Type B pancreatic cell (in vitro differentiated cells): ENCODE measurements at regions not wholly inside any gene's neighbourhood (a gene's known extent, or its start where the extent isn't known, plus 50 kb on each side); places are given as distances from the start of the nearest gene placed in this dataset.

Experiments used
- DNase-seq: peaks from one replicate; pipeline ENCODE4 v3.0.0; 2021; ENCODE audit warnings: mixed read lengths; ENCODE audit not compliant: unreplicated experiment; ENCODE audit errors: extremely low spot score
- H3K27ac Mint-ChIP-seq: 2 replicates; pipeline ENCODE4 v1.8.0; 2021; ENCODE audit warnings: mild to moderate bottlenecking, mixed read lengths
- H3K27me3 Mint-ChIP-seq: 2 replicates; pipeline ENCODE4 v1.8.0; 2021; ENCODE audit warnings: mixed read lengths
- H3K36me3 Mint-ChIP-seq: 2 replicates; pipeline ENCODE4 v1.8.0; 2021; ENCODE audit warnings: mixed read lengths
- H3K4me1 Mint-ChIP-seq: one replicate; pipeline ENCODE4 v1.8.0; 2021; ENCODE audit warnings: mixed read lengths; ENCODE audit not compliant: unreplicated experiment
- H3K4me3 Mint-ChIP-seq: 2 replicates; pipeline ENCODE4 v1.8.0; 2021; ENCODE audit warnings: mild to moderate bottlenecking, mixed read lengths
- H3K9me3 Mint-ChIP-seq: 2 replicates; pipeline ENCODE4 v1.8.0; 2021; ENCODE audit warnings: mixed read lengths
- CTCF ChIP-seq: fragments of 200-600 bp; sonication (generic); conservative IDR thresholded peaks from 2 replicates; pipeline ENCODE4 v1.5.0; 2021; ENCODE audit warnings: antibody characterized with exemption, mild to moderate bottlenecking

- Mint-ChIP-seq H3K27me3 (no peaks in the 10 kb centered on the region), H3K27ac (no peak overlapping the region), H3K36me3 (no peaks in the 10 kb centered on the region), H3K4me3 (no peak overlapping the region), H3K9me3 (no peaks in the 10 kb centered on the region), H3K4me1 (no peaks in the 10 kb centered on the region)
- DNase-seq = no peak
- no peak for TF ChIP-seq CTCF
Measured at GRCh38 chr14:26702721-26703230, 104.9 kb upstream of the NOVA1 start.

GRCh38 chr14:26703686-26704366 lies 106.0 kb upstream of the NOVA1 start:
- Mint-ChIP-seq H3K9me3 (no peaks in the 10 kb centered on the region), H3K4me1 (no peaks in the 10 kb centered on the region), H3K27me3 (no peaks in the 10 kb centered on the region), H3K4me3 (no peak overlapping the region), H3K27ac (no peak overlapping the region), H3K36me3 (no peaks in the 10 kb centered on the region)
- DNase-seq = no peak
- no peak for TF ChIP-seq CTCF

GRCh38 chr14:26707234-26707633 lies 109.4 kb upstream of the NOVA1 start:
- DNase-seq = no peak
- Mint-ChIP-seq H3K4me3 (no peak overlapping the region), H3K9me3 (no peaks in the 10 kb centered on the region), H3K4me1 (no peaks in the 10 kb centered on the region), H3K27ac (no peak overlapping the region), H3K36me3 (no peaks in the 10 kb centered on the region), H3K27me3 (no peaks in the 10 kb centered on the region)
- TF ChIP-seq CTCF = no peak

- no peak for DNase-seq
- H3K27me3 Mint-ChIP-seq = no peaks in the 10 kb centered on the region
Measured at GRCh38 chr14:26709019-26709418, 111.2 kb upstream of the NOVA1 start.

GRCh38 chr14:26719514-26719913 lies 121.7 kb upstream of the NOVA1 start:
- Mint-ChIP-seq H3K36me3 (no peaks in the 10 kb centered on the region), H3K9me3 (no peaks in the 10 kb centered on the region), H3K4me1 (no peaks in the 10 kb centered on the region), H3K27ac (no peak overlapping the region), H3K4me3 (no peak overlapping the region), H3K27me3 (no peaks in the 10 kb centered on the region)
- no peak for DNase-seq
- no peak for TF ChIP-seq CTCF

More at GRCh38 chr14:26709019-26709418, 111.2 kb upstream of the NOVA1 start:
- no peak for TF ChIP-seq CTCF
- Mint-ChIP-seq H3K4me1 (no peaks in the 10 kb centered on the region), H3K4me3 (no peak overlapping the region), H3K27ac (no peak overlapping the region), H3K36me3 (no peaks in the 10 kb centered on the region), H3K9me3 (no peaks in the 10 kb centered on the region)

- Mint-ChIP-seq H3K27me3 (no peaks in the 10 kb centered on the region), H3K4me3 (no peak overlapping the region), H3K36me3 (no peaks in the 10 kb centered on the region), H3K27ac (no peak overlapping the region), H3K4me1 (no peaks in the 10 kb centered on the region), H3K9me3 (no peaks in the 10 kb centered on the region)
- no peak for DNase-seq
- TF ChIP-seq CTCF = no peak
Measured at GRCh38 chr14:26722258-26722657, 124.4 kb upstream of the NOVA1 start.
